HG02938 (cell line): ENCODE measurements at regions not wholly inside any gene's neighbourhood (a gene's known extent, or its start where the extent isn't known, plus 50 kb on each side); places are given as distances from the start of the nearest gene placed in this dataset.

Source experiments
- ATAC-seq: cut with Tn5 transposase; IDR thresholded peaks from one replicate; pipeline ENCODE4 v1.9.1; 2021; ENCODE audit warnings: mild to moderate bottlenecking, moderate library complexity; ENCODE audit not compliant: unreplicated experiment

- no peak for ATAC-seq
Observed at GRCh38 chr9:107760469-107761242, 271.1 kb upstream of the KLF4 start.

GRCh38 chr9:107759823-107760166, 270.2 kb upstream of the KLF4 start:
- ATAC-seq: no peak

- no peak for ATAC-seq
Observed at GRCh38 chr9:107759009-107759822, 269.6 kb upstream of the KLF4 start.

- ATAC-seq: no peak
Observed at GRCh38 chr9:107756091-107756490, 266.5 kb upstream of the KLF4 start.

GRCh38 chr9:107755246-107755645, 265.7 kb upstream of the KLF4 start:
- ATAC-seq: no peak

- ATAC-seq: peak; percentile 79
Observed at GRCh38 chr9:107751567-107752210, 262.1 kb upstream of the KLF4 start.

GRCh38 chr9:107750741-107751566, 261.4 kb upstream of the KLF4 start:
- ATAC-seq: no peak

- ATAC-seq: no peak
Observed at GRCh38 chr9:107749787-107750444, 260.3 kb upstream of the KLF4 start.

GRCh38 chr9:107744873-107745272, 255.3 kb upstream of the KLF4 start:
- ATAC-seq: no peak

GRCh38 chr9:107742531-107743309, 253.2 kb upstream of the KLF4 start:
- no peak for ATAC-seq

GRCh38 chr9:107740088-107740980, 250.8 kb upstream of the KLF4 start:
- ATAC-seq: no peak

- no peak for ATAC-seq
Observed at GRCh38 chr9:107739601-107740082, 250.1 kb upstream of the KLF4 start.

GRCh38 chr9:107738789-107739188, 249.2 kb upstream of the KLF4 start:
- no peak for ATAC-seq

- ATAC-seq: no peak
Observed at GRCh38 chr9:107737987-107738743, 248.6 kb upstream of the KLF4 start.

GRCh38 chr9:107737610-107737986, 248.0 kb upstream of the KLF4 start:
- ATAC-seq: no peak

- ATAC-seq: no peak
Observed at GRCh38 chr9:107735821-107736220, 246.3 kb upstream of the KLF4 start.

GRCh38 chr9:107734256-107735013, 244.9 kb upstream of the KLF4 start:
- ATAC-seq: no peak
